AG04450 (cell line): ENCODE measurements at regions not wholly inside any gene's neighbourhood (a gene's known extent, or its start where the extent isn't known, plus 50 kb on each side); places are given as distances from the start of the nearest gene placed in this dataset.

Source experiments
- CTCF ChIA-PET: fragments of 300-600, 350-600 bp; formaldehyde crosslinking; extraction: SDS; loops from one replicate; lab custom pipeline; 2022; ENCODE audit warnings: antibody characterized with exemption, inconsistent platforms; lab: Charles Lee
- POLR2A ChIA-PET: fragments of 350-600 bp; formaldehyde crosslinking; extraction: SDS; loops from one replicate; lab custom pipeline; 2021; ENCODE audit warnings: antibody characterized with exemption, inconsistent platforms; lab: Yijun Ruan, JAX
- DNase-seq: peaks from one replicate; pipeline ENCODE4 v3.0.0-alpha.2; 2011; ENCODE audit warnings: low read depth, low spot score
- H3K27ac ChIP-seq: one replicate; pipeline ENCODE4 v1.5.1; 2012; ENCODE audit warnings: low read depth, low read length, control low read depth
- H3K27me3 ChIP-seq: one replicate; pipeline ENCODE4 v1.6.0; 2012; ENCODE audit warnings: low read length; ENCODE audit not compliant: control insufficient read depth, insufficient read depth
- H3K4me3 ChIP-seq: 2 replicates; pipeline ENCODE4 v1.5.1; 2011; ENCODE audit warnings: mild to moderate bottlenecking, low read depth, low read length, control low read depth
- H3K9me3 ChIP-seq: 2 replicates; pipeline ENCODE4 v1.5.1; 2012; ENCODE audit warnings: low read length; ENCODE audit not compliant: control insufficient read depth, insufficient read depth
- CTCF ChIP-seq: IDR thresholded peaks from 2 replicates; pipeline ENCODE4 v1.5.1; 2011; ENCODE audit warnings: low read depth, low read length, control low read depth, inconsistent platforms

DNA sequence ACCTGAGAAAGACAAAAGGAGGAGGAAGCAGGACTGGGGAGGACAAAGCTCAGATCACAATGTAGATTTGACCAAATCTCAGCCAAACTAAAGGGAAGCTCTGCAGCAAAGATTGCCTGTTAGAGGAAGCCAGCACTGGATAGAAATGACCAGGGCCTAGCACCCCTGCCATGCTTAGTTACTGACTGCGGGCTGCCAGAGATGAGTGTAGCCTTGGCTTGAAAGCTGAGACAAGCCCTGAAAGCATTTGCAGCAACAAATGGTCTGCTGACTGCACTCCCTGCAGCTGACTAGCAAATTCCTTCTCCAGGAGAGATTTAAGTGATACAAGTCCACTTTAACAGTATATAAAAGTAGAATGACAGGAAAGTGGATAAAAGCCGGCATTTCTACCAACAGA, 140.9 kb upstream of the CRIM1 start:
- Histone ChIP-seq H3K27me3 (no peaks in the 10 kb centered on the region), H3K4me3 (no peak overlapping the region), H3K27ac (no peak overlapping the region), H3K9me3 (no peaks in the 10 kb centered on the region)
- no peak for DNase-seq
- POLR2A ChIA-PET = no interaction called here
- no peak for TF ChIP-seq CTCF
- CTCF ChIA-PET = no interaction called here

GRCh38 chr2:36203366-36203765, 152.2 kb upstream of the CRIM1 start:
- Histone ChIP-seq H3K9me3 (no peaks in the 10 kb centered on the region), H3K4me3 (no peak overlapping the region), H3K27me3 (no peaks in the 10 kb centered on the region), H3K27ac (no peak overlapping the region)
- ChIA-PET POLR2A (no interaction called here), CTCF (interaction anchor here (0.6 kb wide), 1 partner anchor 118 kb away, joined by 3 read pairs; no protein-coding TSS in a partner anchor)
- DNase-seq = no peak
- no peak for TF ChIP-seq CTCF

GRCh38 chr2:36197181-36197971, 158.2 kb upstream of the CRIM1 start:
- no peak for TF ChIP-seq CTCF
- ChIA-PET POLR2A (no interaction called here), CTCF (no interaction called here)
- Histone ChIP-seq H3K27ac (no peak overlapping the region), H3K27me3 (no peaks in the 10 kb centered on the region), H3K9me3 (no peaks in the 10 kb centered on the region), H3K4me3 (no peak overlapping the region)
- no peak for DNase-seq

- no peak for TF ChIP-seq CTCF
- DNase-seq = no peak
- Histone ChIP-seq H3K27me3 (no peaks in the 10 kb centered on the region), H3K9me3 (no peaks in the 10 kb centered on the region), H3K4me3 (no peak overlapping the region), H3K27ac (no peak overlapping the region)
- ChIA-PET CTCF (no interaction called here), POLR2A (no interaction called here)
Observed at GRCh38 chr2:36193680-36194079, 161.9 kb upstream of the CRIM1 start.

DNA sequence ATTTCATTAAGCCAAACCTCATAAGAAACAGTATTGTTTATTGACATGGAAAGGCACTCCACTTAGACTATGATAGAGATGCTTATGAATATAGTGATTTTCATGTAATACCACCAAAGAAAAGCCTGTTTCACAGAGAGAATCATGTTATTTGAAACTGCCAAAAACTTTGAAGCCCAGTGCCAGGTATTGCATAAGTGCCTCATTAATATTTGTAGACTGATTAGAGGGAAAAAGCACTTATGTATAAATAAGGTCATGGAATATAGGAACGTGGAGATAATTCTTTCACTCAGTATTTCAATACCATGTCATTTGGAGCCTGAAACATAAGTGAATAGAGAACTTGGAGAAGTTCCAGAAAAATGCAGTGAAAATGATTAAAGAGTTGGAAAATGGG, 162.6 kb upstream of the CRIM1 start:
- ChIA-PET CTCF (no interaction called here), POLR2A (no interaction called here)
- no peak for DNase-seq
- Histone ChIP-seq H3K4me3 (no peak overlapping the region), H3K27ac (no peak overlapping the region), H3K27me3 (no peaks in the 10 kb centered on the region), H3K9me3 (no peaks in the 10 kb centered on the region)
- no peak for TF ChIP-seq CTCF
